GM23248 (cell line): ENCODE measurements at regions not wholly inside any gene's neighbourhood (a gene's known extent, or its start where the extent isn't known, plus 50 kb on each side); places are given as distances from the start of the nearest gene placed in this dataset.

Source experiments
- DNase-seq: peaks from one replicate; pipeline ENCODE4 v3.0.0-alpha.2; 2015
- H2AFZ ChIP-seq: fragments of 200-600 bp; sonication (generic); 2 replicates; pipeline ENCODE4 v1.6.1; 2016; ENCODE audit warnings: antibody characterized with exemption
- H3F3A ChIP-seq: fragments of 200-600 bp; sonication (generic); 2 replicates; pipeline ENCODE4 v1.6.1; 2016; ENCODE audit warnings: mild to moderate bottlenecking, antibody characterized with exemption, mixed run types; ENCODE audit not compliant: insufficient read depth
- H3K27ac ChIP-seq: fragments of 200-600 bp; sonication (generic); 2 replicates; pipeline ENCODE4 v1.5.1; 2016; ENCODE audit warnings: mild to moderate bottlenecking
- H3K27me3 ChIP-seq: fragments of 200-600 bp; sonication (generic); replicated peaks from 2 replicates; pipeline ENCODE4 v1.6.1; 2016; ENCODE audit warnings: mild to moderate bottlenecking; ENCODE audit not compliant: insufficient read depth
- H3K36me3 ChIP-seq: fragments of 200-600 bp; sonication (generic); 2 replicates; pipeline ENCODE4 v1.6.1; 2016; ENCODE audit warnings: low read depth, mild to moderate bottlenecking
- H3K4me1 ChIP-seq: fragments of 200-600 bp; sonication (generic); 2 replicates; pipeline ENCODE4 v1.6.1; 2016; ENCODE audit warnings: mild to moderate bottlenecking; ENCODE audit not compliant: insufficient read depth
- H3K4me2 ChIP-seq: fragments of 200-600 bp; sonication (generic); one replicate; pipeline ENCODE4 v1.6.1; 2016; ENCODE audit warnings: mild to moderate bottlenecking; ENCODE audit not compliant: unreplicated experiment
- H3K4me3 ChIP-seq: fragments of 200-600 bp; sonication (generic); 2 replicates; pipeline ENCODE4 v1.5.1; 2016; ENCODE audit warnings: mild to moderate bottlenecking
- H3K79me2 ChIP-seq: fragments of 200-600 bp; sonication (generic); 2 replicates; pipeline ENCODE4 v1.6.1; 2016; ENCODE audit warnings: mild to moderate bottlenecking; ENCODE audit not compliant: insufficient read depth
- H3K9ac ChIP-seq: fragments of 200-600 bp; sonication (generic); 2 replicates; pipeline ENCODE4 v1.6.1; 2016; ENCODE audit warnings: mild to moderate bottlenecking
- H3K9me2 ChIP-seq: fragments of 200-600 bp; sonication (generic); 2 replicates; pipeline ENCODE4 v1.6.1; 2016; ENCODE audit warnings: mixed run types, mild to moderate bottlenecking, moderate library complexity; ENCODE audit not compliant: insufficient read depth
- H3K9me3 ChIP-seq: fragments of 200-600 bp; sonication (generic); one replicate; pipeline ENCODE4 v1.6.1; 2017; ENCODE audit warnings: low read depth
- H4K20me1 ChIP-seq: fragments of 200-600 bp; sonication (generic); 2 replicates; pipeline ENCODE4 v1.6.0; 2016; ENCODE audit not compliant: insufficient read depth
- EZH2 ChIP-seq: fragments of 200-600 bp; sonication (generic); IDR thresholded peaks from 2 replicates; pipeline ENCODE4 v1.6.1; 2018; ENCODE audit warnings: antibody characterized with exemption, mild to moderate bottlenecking; ENCODE audit not compliant: insufficient read depth, poor library complexity, severe bottlenecking
- EZH2phosphoT487 ChIP-seq: fragments of 200-600 bp; sonication (generic); IDR thresholded peaks from 2 replicates; pipeline ENCODE4 v1.6.1; 2018; ENCODE audit warnings: antibody characterized with exemption, moderate library complexity, mild to moderate bottlenecking, low read depth; ENCODE audit not compliant: insufficient read depth
- WGBS, 2 experiments: methylation state at CpG; one replicate each; pipeline ENCODE4 v1.1.6; 2015 to 2017; ENCODE audit warnings: low lambda C conversion rate in 2 of 2, low coverage in 1 of 2; ENCODE audit errors: missing lambda C conversion rate in 2 of 2; 5-methylcytosine and 5-hydroxymethylcytosine counted together
- in situ Hi-C: fragments of 300-500 bp; cut with MboI; formaldehyde crosslinking; loops from 2 replicates; pipeline ENCODE4 v1.15.0; 2020

- H4K20me1 ChIP-seq, result no peaks in the 10 kb centered on the region
- no peak overlapping the region for H3K4me3 ChIP-seq
- no peak for DNase-seq
- in situ Hi-C loops, result no loop called here
- TF ChIP-seq EZH2phosphoT487, result no peak
- no peak for TF ChIP-seq EZH2
- no peaks in the 10 kb centered on the region for H3K27me3 ChIP-seq
- H3K9me2 ChIP-seq, result no peaks in the 10 kb centered on the region
- H3K27ac ChIP-seq, result no peak overlapping the region
- no peaks in the 10 kb centered on the region for H3F3A ChIP-seq
- H3K4me1 ChIP-seq, result no peaks in the 10 kb centered on the region
- H3K36me3 ChIP-seq, result no peaks in the 10 kb centered on the region
- no peak overlapping the region for H3K9ac ChIP-seq
- no peak overlapping the region for H2AFZ ChIP-seq
- H3K4me2 ChIP-seq, result no peak overlapping the region
- H3K79me2 ChIP-seq, result no peaks in the 10 kb centered on the region
- H3K9me3 ChIP-seq, result no peaks in the 10 kb centered on the region
Observed at GRCh38 chr4:91894006-91894405, 409.8 kb upstream of the GRID2 start.

GRCh38 chr4:91904556-91904955 is 399.2 kb upstream of the GRID2 start:
- no peak overlapping the region for H2AFZ ChIP-seq
- no peak for DNase-seq
- no peak overlapping the region for H3K9ac ChIP-seq
- no peak overlapping the region for H3K4me2 ChIP-seq
- no peaks in the 10 kb centered on the region for H3K36me3 ChIP-seq
- H3K27ac ChIP-seq, result no peak overlapping the region
- no peaks in the 10 kb centered on the region for H3K4me1 ChIP-seq
- no peaks in the 10 kb centered on the region for H4K20me1 ChIP-seq
- WGBS, 2 experiments, result 0 to 3% methylated on average over 1 of the region's 1 CpG
- TF ChIP-seq EZH2 (no peak), EZH2phosphoT487 (no peak)
- H3K9me3 ChIP-seq, result no peaks in the 10 kb centered on the region
- no peaks in the 10 kb centered on the region for H3F3A ChIP-seq
- no peaks in the 10 kb centered on the region for H3K9me2 ChIP-seq
- H3K79me2 ChIP-seq, result no peaks in the 10 kb centered on the region
- no peaks in the 10 kb centered on the region for H3K27me3 ChIP-seq
- in situ Hi-C loops, result no loop called here
- H3K4me3 ChIP-seq, result no peak overlapping the region

- no peak for TF ChIP-seq EZH2
- Histone ChIP-seq H2AFZ (no peak overlapping the region), H3K27ac (no peak overlapping the region), H4K20me1 (no peaks in the 10 kb centered on the region), H3K4me3 (no peak overlapping the region), H3K9me2 (no peaks in the 10 kb centered on the region), H3K9me3 (no peaks in the 10 kb centered on the region), H3K4me2 (no peak overlapping the region), H3K27me3 (no peaks in the 10 kb centered on the region), H3F3A (no peaks in the 10 kb centered on the region), H3K36me3 (no peaks in the 10 kb centered on the region), H3K4me1 (no peaks in the 10 kb centered on the region), H3K9ac (no peak overlapping the region), H3K79me2 (no peaks in the 10 kb centered on the region)
- in situ Hi-C loops, result no loop called here
- DNase-seq, result no peak
- WGBS, 2 experiments, result 1 to 2% methylated on average over 2 of the region's 2 CpGs
Observed at GRCh38 chr4:91909963-91910362, 393.8 kb upstream of the GRID2 start.

GRCh38 chr4:91914176-91914804 is 389.5 kb upstream of the GRID2 start:
- in situ Hi-C loops, result no loop called here
- no peaks in the 10 kb centered on the region for H3F3A ChIP-seq
- no peak overlapping the region for H3K9ac ChIP-seq
- no peak overlapping the region for H2AFZ ChIP-seq
- no peaks in the 10 kb centered on the region for H4K20me1 ChIP-seq
- H3K27ac ChIP-seq, result no peak overlapping the region
- H3K9me2 ChIP-seq, result no peaks in the 10 kb centered on the region
- no peaks in the 10 kb centered on the region for H3K27me3 ChIP-seq
- TF ChIP-seq EZH2phosphoT487 (no peak), EZH2 (no peak)
- no peaks in the 10 kb centered on the region for H3K36me3 ChIP-seq
- no peaks in the 10 kb centered on the region for H3K9me3 ChIP-seq
- 24 to 45% methylated on average over 1 of the region's 1 CpG for WGBS, 2 experiments
- no peaks in the 10 kb centered on the region for H3K79me2 ChIP-seq
- no peak overlapping the region for H3K4me2 ChIP-seq
- H3K4me1 ChIP-seq, result no peaks in the 10 kb centered on the region
- H3K4me3 ChIP-seq, result no peak overlapping the region
- no peak for DNase-seq

GRCh38 chr4:91916219-91916618 is 387.5 kb upstream of the GRID2 start:
- DNase-seq, result no peak
- no peaks in the 10 kb centered on the region for H3K79me2 ChIP-seq
- in situ Hi-C loops, result no loop called here
- no peak overlapping the region for H3K4me2 ChIP-seq
- H4K20me1 ChIP-seq, result no peaks in the 10 kb centered on the region
- no peaks in the 10 kb centered on the region for H3K4me1 ChIP-seq
- no peaks in the 10 kb centered on the region for H3K9me3 ChIP-seq
- no peak overlapping the region for H3K4me3 ChIP-seq
- no peak overlapping the region for H2AFZ ChIP-seq
- H3K27me3 ChIP-seq, result no peaks in the 10 kb centered on the region
- H3F3A ChIP-seq, result no peaks in the 10 kb centered on the region
- no peaks in the 10 kb centered on the region for H3K9me2 ChIP-seq
- TF ChIP-seq EZH2 (no peak), EZH2phosphoT487 (no peak)
- no peak overlapping the region for H3K27ac ChIP-seq
- no peak overlapping the region for H3K9ac ChIP-seq
- H3K36me3 ChIP-seq, result no peaks in the 10 kb centered on the region
